Right lobe of liver (tissue), 6 donors: ENCODE measurements at regions not wholly inside any gene's neighbourhood (a gene's known extent, or its start where the extent isn't known, plus 50 kb on each side); places are given as distances from the start of the nearest gene placed in this dataset.

ENCODE experiments used
- ATAC-seq, 4 donors: fragments of 200-7000 bp; cut with Tn5 transposase; one replicate each; pipeline ENCODE4 v1.9.1; 2020; ENCODE audit warnings: mild to moderate bottlenecking in 4 of 4, moderate library complexity in 4 of 4
- DNase-seq, 3 donors: peaks; one replicate each; pipeline ENCODE4 v3.0.0-alpha.2; 2020
- H3K27ac ChIP-seq, 3 donors: fragments of 200-600 bp; one replicate each; pipeline ENCODE4 v1.8.0; 2022
- H3K27me3 ChIP-seq, 2 donors: fragments of 200-600 bp; one replicate each; pipeline ENCODE4 v1.8.0; 2022
- H3K36me3 ChIP-seq, 4 donors: fragments of 200-600 bp; sonication (generic) in 1 of 4; one replicate each; pipeline versions ENCODE4 v1.5.1 to v1.8.0; 2017 to 2022; ENCODE audit warnings: control low read depth in 1 of 4
- H3K4me1 ChIP-seq, 4 donors: fragments of 200-600 bp; sonication (generic) in 1 of 4; one replicate each; pipeline versions ENCODE4 v1.5.1 to v1.8.0; 2017 to 2022; ENCODE audit warnings: control low read depth in 1 of 4
- H3K4me3 ChIP-seq, 3 donors: fragments of 200-600 bp; one replicate each; pipeline ENCODE4 v1.8.0; 2022
- H3K9me3 ChIP-seq, 4 donors: fragments of 200-600 bp; sonication (generic) in 1 of 4; one replicate each; pipeline versions ENCODE4 v1.5.1 to v1.8.0; 2017 to 2022; ENCODE audit warnings: control low read depth in 1 of 4
- POLR2A ChIP-seq: fragments of 450-650 bp; IDR thresholded peaks from one replicate; pipeline ENCODE4 v1.6.1; 2017; ENCODE audit warnings: antibody characterized with exemption, mild to moderate bottlenecking
- WGBS: methylation state at CpG from one replicate; pipeline ENCODE4 v1.1.6; 2018; ENCODE audit warnings: low coverage, low lambda C conversion rate; ENCODE audit not compliant: insufficient coverage; ENCODE audit errors: missing lambda C conversion rate; 5-methylcytosine and 5-hydroxymethylcytosine counted together
- intact Hi-C, 2 donors: fragments of 100-400 bp; cut with DNase I; formaldehyde crosslinking; loops; one replicate each; pipeline versions ENCODE4 v1.11.2 to v1.14.1; 2022
- TF ChIP-seq, protein P1 (sequence below), 4 donors: fragments of 200-600 bp in 3 of 4; fragments of 450-650 bp in 1 of 4; IDR thresholded peaks; one replicate each; pipeline versions ENCODE4 v1.5.1 to v1.8.0; 2016 to 2022; ENCODE audit warnings: antibody characterized with exemption in 4 of 4, mild to moderate bottlenecking in 2 of 4
- donor health status: DM: no; HTN: yes; CAD: no.
- donor health status: DM: no; HTN: no; CAD: no.
- donor health status: DM: no; HTN: no; CAD: no.
- donor health status: DM: no; HTN: yes; CAD: no.
- donor health status: DM: no; HTN: yes; CAD: no.

DNA sequence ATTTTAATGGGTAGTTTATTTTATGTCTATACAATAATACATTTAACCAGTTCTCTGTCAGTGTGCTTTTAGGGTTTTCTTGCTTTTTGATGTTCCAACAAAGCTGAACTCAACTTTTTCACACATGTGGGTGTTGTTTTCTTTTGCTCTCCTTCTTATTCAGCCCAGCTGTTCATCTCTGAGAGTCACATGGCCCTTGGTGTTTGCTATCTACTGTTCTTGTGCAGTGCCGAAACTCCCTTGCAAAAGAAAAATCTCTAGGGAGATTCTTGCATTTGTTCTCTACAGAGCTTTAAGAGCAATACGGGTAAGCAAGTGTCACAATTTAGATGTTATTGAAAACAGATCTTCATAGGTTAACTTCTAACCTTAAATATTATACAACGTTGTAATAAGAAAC, 281.1 kb upstream of the CXADR start:
- TF ChIP-seq, protein P1, sequence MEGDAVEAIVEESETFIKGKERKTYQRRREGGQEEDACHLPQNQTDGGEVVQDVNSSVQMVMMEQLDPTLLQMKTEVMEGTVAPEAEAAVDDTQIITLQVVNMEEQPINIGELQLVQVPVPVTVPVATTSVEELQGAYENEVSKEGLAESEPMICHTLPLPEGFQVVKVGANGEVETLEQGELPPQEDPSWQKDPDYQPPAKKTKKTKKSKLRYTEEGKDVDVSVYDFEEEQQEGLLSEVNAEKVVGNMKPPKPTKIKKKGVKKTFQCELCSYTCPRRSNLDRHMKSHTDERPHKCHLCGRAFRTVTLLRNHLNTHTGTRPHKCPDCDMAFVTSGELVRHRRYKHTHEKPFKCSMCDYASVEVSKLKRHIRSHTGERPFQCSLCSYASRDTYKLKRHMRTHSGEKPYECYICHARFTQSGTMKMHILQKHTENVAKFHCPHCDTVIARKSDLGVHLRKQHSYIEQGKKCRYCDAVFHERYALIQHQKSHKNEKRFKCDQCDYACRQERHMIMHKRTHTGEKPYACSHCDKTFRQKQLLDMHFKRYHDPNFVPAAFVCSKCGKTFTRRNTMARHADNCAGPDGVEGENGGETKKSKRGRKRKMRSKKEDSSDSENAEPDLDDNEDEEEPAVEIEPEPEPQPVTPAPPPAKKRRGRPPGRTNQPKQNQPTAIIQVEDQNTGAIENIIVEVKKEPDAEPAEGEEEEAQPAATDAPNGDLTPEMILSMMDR (IDR thresholded peaks at IDR 0.05), result no peak
- no peak for TF ChIP-seq POLR2A
- no peak for DNase-seq
- intact Hi-C loops, result no loop called here

DNA sequence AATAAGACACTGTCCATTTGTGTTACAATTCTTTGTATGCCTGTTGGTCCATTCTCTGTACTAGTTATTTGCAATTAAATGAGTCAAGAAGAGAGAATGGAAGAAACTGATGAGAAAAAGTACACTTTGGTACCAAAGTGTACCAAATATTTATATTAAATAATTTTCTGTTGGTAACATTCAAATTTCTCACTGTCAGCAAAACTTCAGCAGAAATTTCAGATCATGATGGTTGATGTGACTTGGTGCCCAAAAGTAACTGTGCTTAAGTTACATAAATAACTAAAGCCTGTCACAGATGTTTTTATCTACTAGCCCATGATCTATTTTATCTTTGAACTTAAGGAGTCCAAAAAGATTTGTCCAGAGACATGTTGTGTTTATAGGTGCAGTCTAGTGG, 274.4 kb upstream of the CXADR start:
- Histone ChIP-seq H3K4me1 (no peaks in the 10 kb centered on the region), H3K27ac (no peak overlapping the region), H3K36me3 (no peaks in the 10 kb centered on the region), H3K27me3 (no peaks in the 10 kb centered on the region), H3K4me3 (no peak overlapping the region), H3K9me3 (no peaks in the 10 kb centered on the region)
- ATAC-seq (no peak), DNase-seq (no peak)
- TF ChIP-seq, protein P1 (IDR thresholded peaks at IDR 0.05), result no peak
- no peak for TF ChIP-seq POLR2A
- intact Hi-C loops, result no loop called here

More for the DNA sequence above, 281.1 kb upstream of the CXADR start:
- H3K27me3 ChIP-seq, result no peaks in the 10 kb centered on the region
- ATAC-seq, result no peak
- no peaks in the 10 kb centered on the region for H3K4me1 ChIP-seq
- no peak overlapping the region for H3K4me3 ChIP-seq
- H3K9me3 ChIP-seq, result no peaks in the 10 kb centered on the region
- H3K27ac ChIP-seq, result no peak overlapping the region
- no peaks in the 10 kb centered on the region for H3K36me3 ChIP-seq
- 46% methylated on average over 3 of the region's 3 CpGs for WGBS

DNA sequence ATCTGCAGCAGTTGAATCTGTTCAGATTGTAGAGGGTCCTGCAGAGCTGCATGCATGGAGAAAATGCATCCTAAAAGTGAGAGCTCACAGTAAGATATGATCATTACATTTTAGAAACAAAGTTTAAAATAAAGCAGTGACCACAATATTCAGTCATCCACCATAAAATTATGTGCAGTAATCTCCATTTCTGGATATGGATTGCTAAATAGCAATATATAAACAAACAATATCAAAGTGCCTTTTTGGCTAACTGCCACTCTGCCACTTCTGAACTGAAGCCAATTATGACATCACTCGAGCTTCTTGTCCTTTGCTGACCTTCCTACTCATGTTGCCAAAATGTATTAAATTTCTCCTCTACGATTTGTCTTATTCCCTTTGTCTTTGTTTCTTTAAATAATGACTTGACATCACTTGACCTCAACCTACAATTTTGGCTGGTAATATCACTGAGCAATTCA, 262.0 kb upstream of the CXADR start:
- TF ChIP-seq, protein P1 (IDR thresholded peaks at IDR 0.05), result no peak
- TF ChIP-seq POLR2A, result no peak
- ATAC-seq (no peak), DNase-seq (no peak)
- 35% methylated on average over 2 of the region's 2 CpGs for WGBS
- Histone ChIP-seq H3K4me1 (no peaks in the 10 kb centered on the region), H3K4me3 (no peak overlapping the region), H3K9me3 (no peaks in the 10 kb centered on the region), H3K36me3 (no peaks in the 10 kb centered on the region), H3K27me3 (no peaks in the 10 kb centered on the region), H3K27ac (no peak overlapping the region)
- intact Hi-C loops, result no loop called here

DNA sequence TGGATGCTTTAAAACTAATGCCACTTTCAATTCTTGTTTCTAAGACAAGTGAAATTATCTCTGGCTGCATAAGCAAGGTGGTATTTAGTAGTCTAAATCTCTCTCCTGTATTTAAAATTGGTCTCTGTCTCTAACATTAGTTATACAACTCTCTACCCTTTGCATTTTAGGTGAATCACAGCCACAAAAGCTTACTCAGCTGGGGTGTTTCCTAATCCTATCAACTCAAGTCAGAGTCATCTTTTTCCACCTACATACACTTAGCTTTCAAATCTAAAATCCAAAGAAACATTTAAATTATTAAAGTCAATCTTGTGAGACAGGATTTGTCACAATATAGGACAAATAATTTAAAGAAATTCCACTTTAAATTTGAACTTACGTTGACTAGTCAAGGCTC, 255.1 kb upstream of the CXADR start:
- Histone ChIP-seq H3K4me3 (no peak overlapping the region), H3K9me3 (no peaks in the 10 kb centered on the region), H3K27me3 (no peaks in the 10 kb centered on the region), H3K36me3 (no peaks in the 10 kb centered on the region), H3K4me1 (no peaks in the 10 kb centered on the region), H3K27ac (no peak overlapping the region)
- TF ChIP-seq POLR2A, result no peak
- TF ChIP-seq, protein P1 (IDR thresholded peaks at IDR 0.05), result no peak
- ATAC-seq (no peak), DNase-seq (no peak)
- intact Hi-C loops, result no loop called here
- WGBS, result 50% methylated on average over 1 of the region's 1 CpG

DNA sequence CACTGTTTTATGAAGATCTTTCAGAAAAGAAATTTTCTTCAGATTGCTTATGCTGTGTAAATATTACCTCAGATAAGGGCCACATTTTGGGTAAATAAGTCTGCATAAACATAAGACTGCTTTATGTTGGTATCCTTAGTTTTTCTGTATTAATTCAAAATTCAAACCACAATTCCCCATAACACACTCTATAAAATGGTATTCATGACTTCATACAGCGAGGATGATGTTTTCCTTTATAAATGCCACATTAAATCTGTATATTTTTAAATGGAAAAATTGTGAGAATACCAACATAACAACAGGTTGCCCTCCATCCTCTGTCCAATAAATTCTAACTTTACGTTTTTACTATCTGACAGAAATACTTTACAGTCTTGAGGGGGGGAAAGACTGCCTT, 248.7 kb upstream of the CXADR start:
- Histone ChIP-seq H3K27me3 (no peaks in the 10 kb centered on the region), H3K36me3 (no peaks in the 10 kb centered on the region), H3K27ac (no peak overlapping the region), H3K9me3 (no peaks in the 10 kb centered on the region), H3K4me1 (no peaks in the 10 kb centered on the region), H3K4me3 (no peak overlapping the region)
- no peak for DNase-seq
- intact Hi-C loops, result no loop called here
- WGBS, result 35% methylated on average over 2 of the region's 2 CpGs
- TF ChIP-seq POLR2A, result no peak
- TF ChIP-seq, protein P1 (IDR thresholded peaks at IDR 0.05), result no peak
- no peak for ATAC-seq
